H7 (cell line): ENCODE measurements at regions not wholly inside any gene's neighbourhood (a gene's known extent, or its start where the extent isn't known, plus 50 kb on each side); places are given as distances from the start of the nearest gene placed in this dataset.

Experiments
- DNase-seq: peaks from one replicate; pipeline ENCODE4 v3.0.0; 2012
- H3K27me3 ChIP-seq: 2 replicates; pipeline ENCODE4 v1.6.0; 2011; ENCODE audit warnings: mild to moderate bottlenecking, low read length; ENCODE audit not compliant: control insufficient read depth, insufficient read depth
- H3K36me3 ChIP-seq: replicated peaks from 2 replicates; pipeline ENCODE4 v1.5.1; 2011; ENCODE audit warnings: low read length; ENCODE audit not compliant: control insufficient read depth, insufficient read depth
- H3K4me3 ChIP-seq: 2 replicates; pipeline ENCODE4 v1.5.1; 2011; ENCODE audit warnings: low read depth, mild to moderate bottlenecking, control low read depth, low read length, moderate library complexity; ENCODE audit not compliant: insufficient read depth

- H3K4me3 ChIP-seq = no peak overlapping the region
- no peak for DNase-seq
Observed at GRCh38 chr5:148708854-148709253, 54.5 kb upstream of the HTR4 start.

GRCh38 chr5:148711961-148712360 lies 57.6 kb upstream of the HTR4 start:
- Histone ChIP-seq H3K36me3 (no peaks in the 10 kb centered on the region), H3K4me3 (no peak overlapping the region), H3K27me3 (no peaks in the 10 kb centered on the region)
- no peak for DNase-seq

More at GRCh38 chr5:148708854-148709253, 54.5 kb upstream of the HTR4 start:
- no peaks in the 10 kb centered on the region for H3K36me3 ChIP-seq
- no peaks in the 10 kb centered on the region for H3K27me3 ChIP-seq

- DNase-seq = no peak
- Histone ChIP-seq H3K36me3 (no peaks in the 10 kb centered on the region), H3K27me3 (no peaks in the 10 kb centered on the region), H3K4me3 (no peak overlapping the region)
Observed at GRCh38 chr5:148713735-148714508, 59.6 kb upstream of the HTR4 start.

- no peaks in the 10 kb centered on the region for H3K36me3 ChIP-seq
- no peaks in the 10 kb centered on the region for H3K27me3 ChIP-seq
- H3K4me3 ChIP-seq = no peak overlapping the region
- DNase-seq = no peak
Observed at GRCh38 chr5:148716716-148717115, 62.4 kb upstream of the HTR4 start.

GRCh38 chr5:148717668-148718067 lies 63.3 kb upstream of the HTR4 start:
- Histone ChIP-seq H3K36me3 (no peaks in the 10 kb centered on the region), H3K4me3 (no peak overlapping the region), H3K27me3 (no peaks in the 10 kb centered on the region)
- no peak for DNase-seq

- H3K27me3 ChIP-seq = no peaks in the 10 kb centered on the region
- no peaks in the 10 kb centered on the region for H3K36me3 ChIP-seq
- no peak for DNase-seq
- no peak overlapping the region for H3K4me3 ChIP-seq
Observed at GRCh38 chr5:148719605-148720004, 65.3 kb upstream of the HTR4 start.

- Histone ChIP-seq H3K36me3 (no peaks in the 10 kb centered on the region), H3K27me3 (no peaks in the 10 kb centered on the region), H3K4me3 (no peak overlapping the region)
- no peak for DNase-seq
Observed at GRCh38 chr5:148720257-148720656, 65.9 kb upstream of the HTR4 start.

- no peak for DNase-seq
- Histone ChIP-seq H3K4me3 (no peak overlapping the region), H3K27me3 (no peaks in the 10 kb centered on the region), H3K36me3 (no peaks in the 10 kb centered on the region)
Observed at GRCh38 chr5:148723143-148723542, 68.8 kb upstream of the HTR4 start.

GRCh38 chr5:148725675-148726074 lies 71.3 kb upstream of the HTR4 start:
- H3K36me3 ChIP-seq = no peaks in the 10 kb centered on the region
- H3K27me3 ChIP-seq = no peaks in the 10 kb centered on the region
- no peak for DNase-seq
- no peak overlapping the region for H3K4me3 ChIP-seq

- H3K27me3 ChIP-seq = no peaks in the 10 kb centered on the region
- no peak for DNase-seq
- no peaks in the 10 kb centered on the region for H3K36me3 ChIP-seq
- H3K4me3 ChIP-seq = no peak overlapping the region
Observed at GRCh38 chr5:148729182-148729581, 74.9 kb upstream of the HTR4 start.

- Histone ChIP-seq H3K36me3 (no peaks in the 10 kb centered on the region), H3K27me3 (no peaks in the 10 kb centered on the region), H3K4me3 (no peak overlapping the region)
- no peak for DNase-seq
Observed at GRCh38 chr5:148730270-148730669, 75.9 kb upstream of the HTR4 start.

GRCh38 chr5:148730942-148731898 lies 76.9 kb upstream of the HTR4 start:
- H3K27me3 ChIP-seq = no peaks in the 10 kb centered on the region
- peak; percentile 18 for DNase-seq
- H3K36me3 ChIP-seq = no peaks in the 10 kb centered on the region
- no peak overlapping the region for H3K4me3 ChIP-seq

- Histone ChIP-seq H3K27me3 (no peaks in the 10 kb centered on the region), H3K36me3 (no peaks in the 10 kb centered on the region), H3K4me3 (no peak overlapping the region)
- DNase-seq = no peak
Observed at GRCh38 chr5:148732692-148733091, 78.4 kb upstream of the HTR4 start.

GRCh38 chr5:148733601-148734438 lies 79.5 kb upstream of the HTR4 start:
- Histone ChIP-seq H3K4me3 (no peak overlapping the region), H3K27me3 (no peaks in the 10 kb centered on the region), H3K36me3 (no peaks in the 10 kb centered on the region)
- peak; percentile 7 for DNase-seq
